GM23248 (cell line): ENCODE measurements at regions not wholly inside any gene's neighbourhood (a gene's known extent, or its start where the extent isn't known, plus 50 kb on each side); places are given as distances from the start of the nearest gene placed in this dataset. TPM values are rescaled to one million over a fixed set of nuclear protein-coding genes. Genes with fewer than 3 reads are reported as not detected.

Source experiments
- DNase-seq: peaks from one replicate; pipeline ENCODE4 v3.0.0-alpha.2; 2015
- H2AFZ ChIP-seq: fragments of 200-600 bp; sonication (generic); 2 replicates; pipeline ENCODE4 v1.6.1; 2016; ENCODE audit warnings: antibody characterized with exemption
- H3F3A ChIP-seq: fragments of 200-600 bp; sonication (generic); 2 replicates; pipeline ENCODE4 v1.6.1; 2016; ENCODE audit warnings: mild to moderate bottlenecking, antibody characterized with exemption, mixed run types; ENCODE audit not compliant: insufficient read depth
- H3K27ac ChIP-seq: fragments of 200-600 bp; sonication (generic); 2 replicates; pipeline ENCODE4 v1.5.1; 2016; ENCODE audit warnings: mild to moderate bottlenecking
- H3K27me3 ChIP-seq: fragments of 200-600 bp; sonication (generic); replicated peaks from 2 replicates; pipeline ENCODE4 v1.6.1; 2016; ENCODE audit warnings: mild to moderate bottlenecking; ENCODE audit not compliant: insufficient read depth
- H3K36me3 ChIP-seq: fragments of 200-600 bp; sonication (generic); 2 replicates; pipeline ENCODE4 v1.6.1; 2016; ENCODE audit warnings: low read depth, mild to moderate bottlenecking
- H3K4me1 ChIP-seq: fragments of 200-600 bp; sonication (generic); 2 replicates; pipeline ENCODE4 v1.6.1; 2016; ENCODE audit warnings: mild to moderate bottlenecking; ENCODE audit not compliant: insufficient read depth
- H3K4me2 ChIP-seq: fragments of 200-600 bp; sonication (generic); one replicate; pipeline ENCODE4 v1.6.1; 2016; ENCODE audit warnings: mild to moderate bottlenecking; ENCODE audit not compliant: unreplicated experiment
- H3K4me3 ChIP-seq: fragments of 200-600 bp; sonication (generic); 2 replicates; pipeline ENCODE4 v1.5.1; 2016; ENCODE audit warnings: mild to moderate bottlenecking
- H3K79me2 ChIP-seq: fragments of 200-600 bp; sonication (generic); 2 replicates; pipeline ENCODE4 v1.6.1; 2016; ENCODE audit warnings: mild to moderate bottlenecking; ENCODE audit not compliant: insufficient read depth
- H3K9ac ChIP-seq: fragments of 200-600 bp; sonication (generic); 2 replicates; pipeline ENCODE4 v1.6.1; 2016; ENCODE audit warnings: mild to moderate bottlenecking
- H3K9me2 ChIP-seq: fragments of 200-600 bp; sonication (generic); 2 replicates; pipeline ENCODE4 v1.6.1; 2016; ENCODE audit warnings: mixed run types, mild to moderate bottlenecking, moderate library complexity; ENCODE audit not compliant: insufficient read depth
- H3K9me3 ChIP-seq: fragments of 200-600 bp; sonication (generic); one replicate; pipeline ENCODE4 v1.6.1; 2017; ENCODE audit warnings: low read depth
- H4K20me1 ChIP-seq: fragments of 200-600 bp; sonication (generic); 2 replicates; pipeline ENCODE4 v1.6.0; 2016; ENCODE audit not compliant: insufficient read depth
- EZH2 ChIP-seq: fragments of 200-600 bp; sonication (generic); IDR thresholded peaks from 2 replicates; pipeline ENCODE4 v1.6.1; 2018; ENCODE audit warnings: antibody characterized with exemption, mild to moderate bottlenecking; ENCODE audit not compliant: insufficient read depth, poor library complexity, severe bottlenecking
- EZH2phosphoT487 ChIP-seq: fragments of 200-600 bp; sonication (generic); IDR thresholded peaks from 2 replicates; pipeline ENCODE4 v1.6.1; 2018; ENCODE audit warnings: antibody characterized with exemption, moderate library complexity, mild to moderate bottlenecking, low read depth; ENCODE audit not compliant: insufficient read depth
- WGBS, 2 experiments: methylation state at CpG; one replicate each; pipeline ENCODE4 v1.1.6; 2015 to 2017; ENCODE audit warnings: low lambda C conversion rate in 2 of 2, low coverage in 1 of 2; ENCODE audit errors: missing lambda C conversion rate in 2 of 2; 5-methylcytosine and 5-hydroxymethylcytosine counted together
- in situ Hi-C: fragments of 300-500 bp; cut with MboI; formaldehyde crosslinking; loops from 2 replicates; pipeline ENCODE4 v1.15.0; 2020
- small RNA-seq: library from RNA; depleted of rRNA; stranded (forward); fragments of <200 nt; gene quantifications from one replicate; pipeline ENCODE3, GENCODE V24; 2014; ENCODE audit warnings: low read depth, low replicate concordance

- Histone ChIP-seq H3K36me3 (no peaks in the 10 kb centered on the region), H3K9ac (no peak overlapping the region), H3K9me2 (no peaks in the 10 kb centered on the region), H3F3A (no peaks in the 10 kb centered on the region; the same call in 1 of the 2 replicates), H3K27me3 (no peaks in the 10 kb centered on the region), H3K4me3 (no peak overlapping the region), H3K9me3 (no peaks in the 10 kb centered on the region), H3K4me1 (peaks cover 9% of the 10 kb centered on the region; the same call in 1 of the 2 replicates), H3K79me2 (no peaks in the 10 kb centered on the region), H4K20me1 (no peaks in the 10 kb centered on the region), H3K4me2 (no peak overlapping the region), H3K27ac (no peak overlapping the region), H2AFZ (no peak overlapping the region)
- WGBS, 2 experiments, result 15 to 16% methylated on average over 1 of the region's 1 CpG
- in situ Hi-C loops, result no loop called here
- TF ChIP-seq EZH2phosphoT487, result no peak
- TF ChIP-seq EZH2, result no peak
- peak; percentile 10 for DNase-seq
Measured at GRCh38 chr18:55651236-55651635, 63.2 kb upstream of the TCF4 start.

- Histone ChIP-seq H3K9ac (no peak overlapping the region), H3K27ac (no peak overlapping the region), H3K79me2 (no peaks in the 10 kb centered on the region), H3K36me3 (no peaks in the 10 kb centered on the region), H3F3A (no peaks in the 10 kb centered on the region; the same call in 1 of the 2 replicates), H3K27me3 (no peaks in the 10 kb centered on the region), H3K9me3 (no peaks in the 10 kb centered on the region), H3K4me3 (no peak overlapping the region), H4K20me1 (no peaks in the 10 kb centered on the region), H3K9me2 (no peaks in the 10 kb centered on the region), H3K4me1 (peaks cover 9% of the 10 kb centered on the region; the same call in 1 of the 2 replicates), H2AFZ (no peak overlapping the region), H3K4me2 (no peak overlapping the region)
- 65 to 66% methylated on average over 4 of the region's 4 CpGs for WGBS, 2 experiments
- in situ Hi-C loops, result no loop called here
- DNase-seq, result peak; percentile 44
- TF ChIP-seq EZH2 (no peak), EZH2phosphoT487 (no peak)
Measured at GRCh38 chr18:55650363-55650870, 62.4 kb upstream of the TCF4 start.

DNA sequence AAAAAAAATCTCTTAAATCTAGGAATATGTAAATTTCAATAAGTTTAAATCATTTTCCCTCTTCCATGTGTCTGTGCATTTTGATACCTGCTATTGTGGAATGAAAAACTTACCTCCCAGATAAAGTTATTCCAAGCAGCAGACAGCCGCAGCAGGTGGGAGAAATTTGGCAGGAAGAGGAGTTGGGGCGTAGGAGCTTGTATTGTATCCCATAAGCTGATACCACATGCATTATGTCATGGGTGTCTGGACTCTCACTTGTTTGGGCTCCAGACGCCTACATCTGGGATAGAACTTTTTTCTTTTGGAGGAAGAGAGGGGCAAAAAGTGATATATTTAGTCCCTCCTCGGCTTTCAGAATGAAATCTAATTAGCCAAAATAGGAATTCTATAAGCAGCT lies 59.3 kb upstream of the TCF4 start:
- Histone ChIP-seq H3F3A (no peaks in the 10 kb centered on the region; the same call in 1 of the 2 replicates), H3K4me1 (peaks cover 9% of the 10 kb centered on the region; the same call in 1 of the 2 replicates), H3K9me3 (peaks cover 5% of the 10 kb centered on the region), H2AFZ (no peak overlapping the region), H3K4me3 (no peak overlapping the region), H3K36me3 (no peaks in the 10 kb centered on the region), H4K20me1 (no peaks in the 10 kb centered on the region), H3K27ac (no peak overlapping the region), H3K9me2 (no peaks in the 10 kb centered on the region), H3K4me2 (no peak overlapping the region), H3K27me3 (no peaks in the 10 kb centered on the region), H3K79me2 (no peaks in the 10 kb centered on the region), H3K9ac (no peak overlapping the region)
- in situ Hi-C loops, result no loop called here
- TF ChIP-seq EZH2, result no peak
- no peak for TF ChIP-seq EZH2phosphoT487
- 23 to 30% methylated on average over 4 of the region's 4 CpGs for WGBS, 2 experiments
- DNase-seq, result peak; percentile 26

DNA sequence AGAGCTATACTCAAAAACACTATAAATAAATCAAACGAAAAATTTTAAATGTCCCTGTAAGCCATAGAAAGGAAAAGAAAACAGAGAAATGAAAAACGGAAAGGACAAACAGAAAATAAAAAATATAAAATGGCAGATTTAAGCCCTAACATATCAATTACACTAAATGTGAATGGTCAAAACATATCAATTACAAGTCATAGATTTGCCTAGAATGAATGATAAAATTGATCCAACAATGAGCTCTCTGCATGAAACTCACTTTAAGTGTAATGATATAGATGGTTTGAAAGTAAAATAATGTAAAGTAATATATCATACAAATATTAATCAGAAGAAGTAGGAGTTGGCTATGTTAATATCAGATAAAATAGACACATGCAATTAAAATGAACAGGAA lies 54.2 kb upstream of the TCF4 start:
- no peak for DNase-seq
- no peak overlapping the region for H3K4me3 ChIP-seq
- no peaks in the 10 kb centered on the region for H3F3A ChIP-seq
- no peaks in the 10 kb centered on the region for H3K4me1 ChIP-seq
- H2AFZ ChIP-seq, result no peak overlapping the region
- H4K20me1 ChIP-seq, result no peaks in the 10 kb centered on the region
- H3K79me2 ChIP-seq, result no peaks in the 10 kb centered on the region
- TF ChIP-seq EZH2phosphoT487 (no peak), EZH2 (no peak)
- 41 to 42% methylated on average over 2 of the region's 2 CpGs for WGBS, 2 experiments
- no peak overlapping the region for H3K9ac ChIP-seq
- H3K9me2 ChIP-seq, result no peaks in the 10 kb centered on the region
- in situ Hi-C loops, result no loop called here
- peaks cover 5% of the 10 kb centered on the region for H3K9me3 ChIP-seq
- H3K27ac ChIP-seq, result no peak overlapping the region
- no peak overlapping the region for H3K4me2 ChIP-seq
- H3K36me3 ChIP-seq, result no peaks in the 10 kb centered on the region
- no peaks in the 10 kb centered on the region for H3K27me3 ChIP-seq

DNA sequence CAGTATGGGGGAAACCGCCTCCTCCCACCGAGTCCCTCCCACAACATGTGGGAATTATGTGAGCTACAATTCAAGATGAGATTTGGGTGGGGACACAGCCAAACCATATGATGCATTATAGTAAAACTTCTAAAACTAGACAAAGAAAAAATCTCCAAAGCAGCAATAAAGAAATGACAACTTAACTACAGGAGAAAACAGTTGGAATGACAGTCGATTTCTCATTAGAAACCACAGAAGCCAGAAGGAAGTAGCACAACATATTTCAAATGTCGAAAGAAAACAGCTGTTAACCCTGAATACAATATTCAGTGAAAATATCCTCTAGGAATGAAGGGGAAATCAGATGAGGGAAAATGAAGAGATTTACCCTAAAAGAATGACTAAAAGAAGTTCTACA lies 53.5 kb upstream of the TCF4 start:
- in situ Hi-C loops, result no loop called here
- Histone ChIP-seq H3F3A (no peaks in the 10 kb centered on the region), H3K4me3 (no peak overlapping the region), H3K9me2 (no peaks in the 10 kb centered on the region), H4K20me1 (no peaks in the 10 kb centered on the region), H3K4me1 (no peaks in the 10 kb centered on the region), H3K79me2 (no peaks in the 10 kb centered on the region), H2AFZ (no peak overlapping the region), H3K27ac (no peak overlapping the region), H3K36me3 (no peaks in the 10 kb centered on the region), H3K9me3 (peaks cover 5% of the 10 kb centered on the region), H3K4me2 (no peak overlapping the region), H3K27me3 (no peaks in the 10 kb centered on the region), H3K9ac (no peak overlapping the region)
- DNase-seq, result no peak
- TF ChIP-seq EZH2phosphoT487 (no peak), EZH2 (no peak)
- 65 to 76% methylated on average over 4 of the region's 4 CpGs for WGBS, 2 experiments

Small RNAs in the stretch of these regions (small RNA-seq; reads per million reads assigned to genes)
- not detected for gene RF00045
